ENCODE measurements at regions not wholly inside any gene's neighbourhood (a gene's known extent, or its start where the extent isn't known, plus 50 kb on each side); places are given as distances from the start of the nearest gene placed in this dataset.

DNA sequence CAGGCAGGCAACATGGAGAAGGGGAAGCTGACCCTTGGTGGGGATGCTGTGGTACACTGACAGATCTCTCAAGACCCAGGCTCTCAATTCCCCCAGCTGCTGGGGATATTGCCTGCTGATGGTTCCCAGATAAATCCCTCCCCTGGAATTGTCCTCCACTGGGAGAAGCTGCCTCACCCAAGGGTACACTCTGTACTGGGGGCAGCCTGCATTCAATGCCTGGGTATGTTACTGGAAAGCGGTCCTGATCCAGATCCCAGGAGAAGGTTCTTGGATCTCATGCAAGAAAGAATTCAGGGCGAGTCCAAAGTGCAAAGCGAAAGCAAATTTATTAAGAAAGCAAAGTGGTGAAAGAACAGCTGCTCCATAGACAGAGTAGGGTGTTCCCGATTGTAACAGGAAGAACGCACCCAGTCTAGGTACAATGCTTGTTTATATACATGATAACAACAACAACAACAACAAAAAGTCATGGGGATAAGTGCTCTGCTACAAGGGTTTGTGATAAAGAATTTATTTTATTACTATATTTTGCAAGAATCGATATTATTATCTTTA, 591.5 kb upstream of the ADAMTS9 start:
- TF ChIP-seq, protein P1, sequence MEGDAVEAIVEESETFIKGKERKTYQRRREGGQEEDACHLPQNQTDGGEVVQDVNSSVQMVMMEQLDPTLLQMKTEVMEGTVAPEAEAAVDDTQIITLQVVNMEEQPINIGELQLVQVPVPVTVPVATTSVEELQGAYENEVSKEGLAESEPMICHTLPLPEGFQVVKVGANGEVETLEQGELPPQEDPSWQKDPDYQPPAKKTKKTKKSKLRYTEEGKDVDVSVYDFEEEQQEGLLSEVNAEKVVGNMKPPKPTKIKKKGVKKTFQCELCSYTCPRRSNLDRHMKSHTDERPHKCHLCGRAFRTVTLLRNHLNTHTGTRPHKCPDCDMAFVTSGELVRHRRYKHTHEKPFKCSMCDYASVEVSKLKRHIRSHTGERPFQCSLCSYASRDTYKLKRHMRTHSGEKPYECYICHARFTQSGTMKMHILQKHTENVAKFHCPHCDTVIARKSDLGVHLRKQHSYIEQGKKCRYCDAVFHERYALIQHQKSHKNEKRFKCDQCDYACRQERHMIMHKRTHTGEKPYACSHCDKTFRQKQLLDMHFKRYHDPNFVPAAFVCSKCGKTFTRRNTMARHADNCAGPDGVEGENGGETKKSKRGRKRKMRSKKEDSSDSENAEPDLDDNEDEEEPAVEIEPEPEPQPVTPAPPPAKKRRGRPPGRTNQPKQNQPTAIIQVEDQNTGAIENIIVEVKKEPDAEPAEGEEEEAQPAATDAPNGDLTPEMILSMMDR (IDR thresholded peaks at IDR 0.05), result no peak
- TF ChIP-seq EP300 (IDR thresholded peaks at IDR 0.05) (no peak), POLR2A (IDR thresholded peaks at IDR 0.05) (no peak), POLR2AphosphoS5 (IDR thresholded peaks at IDR 0.05) (no peak)

All from gastroesophageal sphincter (tissue), 3 donors.